Left hindlimb (tissue), 1 donor: ENCODE measurements at regions not wholly inside any gene's neighbourhood (a gene's known extent, or its start where the extent isn't known, plus 50 kb on each side); places are given as distances from the start of the nearest gene placed in this dataset.
"Not testable (repeated sequence)": the region's sequence is repeated elsewhere in the genome, so short reads cannot be mapped to it uniquely, and the experiment has no call there.

Experiments
- DNase-seq: peaks from one replicate; pipeline ENCODE4 v3.0.0-alpha.2; 2018

DNA sequence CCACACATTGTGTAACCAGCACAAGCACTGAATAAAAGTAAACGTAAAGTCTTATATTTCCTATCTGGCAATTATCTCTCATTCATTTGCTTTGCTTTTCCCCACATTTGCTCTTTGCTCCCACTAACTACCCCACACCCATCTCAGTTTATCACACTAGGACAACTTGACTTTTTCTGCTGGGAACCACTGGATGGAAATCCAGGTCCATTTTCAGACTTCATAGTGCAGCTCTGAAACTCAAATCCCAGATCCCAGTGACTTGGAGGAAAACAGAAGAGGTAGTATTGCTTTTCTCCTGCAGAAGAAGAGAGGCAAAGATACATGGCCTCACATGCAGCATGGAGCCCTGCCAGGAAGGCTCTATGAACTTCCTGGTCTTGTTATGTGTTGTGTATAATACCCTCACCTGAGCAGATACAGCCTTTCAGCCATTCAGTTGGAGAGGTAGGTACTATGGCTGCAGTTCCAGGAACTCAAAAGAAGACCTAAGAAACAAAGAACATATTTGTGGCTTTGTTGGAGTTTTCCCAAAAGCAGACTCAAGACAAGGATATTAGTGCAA lies 90.0 kb upstream of the NIPBL start:
- no peak for DNase-seq

- DNase-seq = no peak
Observed at GRCh38 chr5:36787365-36788093, 89.0 kb upstream of the NIPBL start.

DNA sequence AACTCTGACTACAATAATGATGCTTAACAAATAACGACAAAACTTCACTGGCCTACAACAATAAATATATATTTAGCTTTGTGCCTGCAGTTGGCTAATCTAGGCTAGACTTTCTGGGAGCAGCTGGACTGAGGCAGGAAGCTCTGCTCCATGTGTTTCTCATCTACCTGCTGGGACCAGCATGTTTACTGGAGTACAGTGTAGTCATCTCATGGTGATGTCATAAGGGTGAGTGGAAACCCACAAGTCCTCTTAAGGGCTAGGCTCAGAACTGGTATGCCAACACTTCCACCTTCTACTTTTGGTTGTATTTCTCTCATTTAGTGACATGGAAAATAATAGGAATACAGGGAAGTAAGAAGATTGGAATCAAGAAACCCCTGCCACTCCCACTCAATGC lies 85.7 kb upstream of the NIPBL start:
- DNase-seq = no peak

- no peak for DNase-seq
Observed at GRCh38 chr5:36792560-36793180, 83.9 kb upstream of the NIPBL start.

DNA sequence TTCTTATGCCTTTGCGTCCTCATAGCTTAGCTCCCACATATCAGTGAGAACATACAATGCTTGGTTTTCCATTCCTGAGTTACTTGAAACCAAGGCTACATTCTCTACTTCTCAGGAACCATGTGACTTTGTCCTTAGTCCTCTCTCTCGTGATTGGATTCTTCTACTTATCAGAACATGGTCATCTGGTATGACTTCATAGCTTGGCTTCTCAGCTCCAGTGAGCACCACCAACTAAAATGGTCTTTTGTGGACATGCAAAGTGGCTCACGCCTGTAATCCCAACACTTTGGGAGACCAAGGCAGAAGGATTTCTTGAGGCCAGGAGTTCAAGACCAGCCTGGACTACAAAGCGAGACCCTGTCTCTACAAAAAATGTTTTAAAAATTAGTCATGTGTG lies 81.2 kb upstream of the NIPBL start:
- DNase-seq = no peak

DNA sequence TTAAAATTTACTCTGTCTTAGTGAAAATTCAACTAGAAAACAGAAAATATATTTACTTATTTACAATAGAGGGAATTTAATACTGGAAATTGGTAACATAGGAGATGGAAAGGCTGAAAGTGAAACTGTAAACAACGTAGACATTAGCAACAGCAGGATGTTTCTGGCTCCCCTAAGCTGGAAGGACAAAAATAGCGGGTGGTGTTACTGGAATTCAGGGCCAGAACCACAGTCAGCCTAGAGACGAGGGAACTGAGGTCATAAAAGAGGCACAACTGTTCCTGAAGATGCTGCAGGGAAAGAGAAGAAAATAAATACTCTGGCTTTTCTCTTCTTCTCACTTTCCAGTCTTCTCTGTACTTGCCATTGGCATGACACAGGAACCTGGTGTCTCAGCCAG lies 80.4 kb upstream of the NIPBL start:
- DNase-seq = no peak

- DNase-seq = no peak
Observed at GRCh38 chr5:36801523-36801922, 75.0 kb upstream of the NIPBL start.

DNA sequence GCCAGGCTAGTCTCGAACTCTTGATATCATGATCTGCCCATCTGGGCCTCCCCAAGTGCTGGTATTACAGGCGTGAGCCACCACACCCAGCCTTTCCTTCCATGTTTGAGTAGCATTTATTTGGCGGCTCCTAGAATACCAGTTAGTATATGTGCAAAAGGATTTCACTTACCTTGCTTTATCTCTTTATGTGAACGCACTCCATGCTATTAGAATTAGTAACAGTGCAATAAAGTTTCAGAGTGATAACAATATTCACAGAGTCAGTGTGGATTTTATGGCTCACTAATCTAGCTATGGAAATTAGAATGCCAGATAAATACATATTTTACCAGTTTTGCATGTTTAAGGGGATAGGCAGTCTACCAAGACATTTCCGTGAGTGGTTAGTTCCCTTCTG lies 74.4 kb upstream of the NIPBL start:
- DNase-seq = no peak

DNA sequence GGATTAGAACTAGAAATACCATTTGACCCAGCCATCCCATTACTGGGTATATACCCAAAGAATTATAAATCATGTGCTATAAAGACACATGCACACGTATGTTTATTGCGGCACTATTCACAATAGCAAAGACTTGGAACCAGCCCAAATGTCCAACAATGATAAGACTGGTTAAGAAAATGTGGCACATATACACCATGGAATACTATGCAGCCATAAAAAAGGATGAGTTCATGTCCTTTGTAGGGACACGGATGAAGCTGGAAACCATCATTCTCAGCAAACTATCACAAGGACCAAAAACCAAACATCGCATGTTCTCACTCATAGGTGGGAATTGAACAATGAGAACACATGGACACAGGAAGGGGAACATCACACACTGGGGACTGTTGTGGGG lies 63.3 kb upstream of the NIPBL start:
- not testable (repeated sequence) for DNase-seq

DNA sequence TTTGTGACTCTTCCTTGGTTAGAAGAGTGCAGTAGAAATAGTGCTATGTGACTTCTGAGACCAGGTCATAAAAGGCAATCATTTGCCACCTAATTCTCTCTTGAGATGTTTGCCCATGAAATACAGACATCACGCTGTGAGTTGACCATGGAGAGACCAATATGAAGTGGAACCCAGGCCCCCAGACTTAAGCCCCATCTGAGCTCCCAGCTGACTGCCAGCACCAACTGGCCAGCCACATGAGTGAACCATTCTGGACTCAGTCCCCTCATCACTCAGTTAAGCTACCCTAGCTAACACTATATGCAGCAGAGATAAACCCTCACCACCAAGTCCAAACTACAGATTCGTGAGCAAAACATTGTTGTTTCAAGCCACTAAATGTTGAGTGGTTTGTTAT lies 60.7 kb upstream of the NIPBL start:
- DNase-seq = no peak

DNA sequence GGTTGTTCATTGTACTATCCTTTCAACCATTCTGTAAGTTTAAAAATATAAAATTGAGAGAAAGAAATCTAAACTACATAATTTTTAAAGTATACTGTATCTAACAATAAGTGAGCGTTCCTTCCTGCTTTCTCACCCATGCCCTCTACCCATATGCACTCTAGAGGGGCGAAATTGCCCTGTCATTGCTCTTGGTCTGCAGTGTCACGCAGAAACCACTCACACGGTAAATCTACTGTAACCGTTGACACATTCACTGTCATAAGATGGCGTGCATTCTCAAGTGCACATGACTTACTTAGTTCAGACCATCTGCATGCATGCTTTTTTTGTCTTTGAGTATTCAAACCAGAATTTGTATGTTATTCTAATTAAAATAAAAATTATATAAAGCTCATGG lies 55.7 kb upstream of the NIPBL start:
- no peak for DNase-seq

DNA sequence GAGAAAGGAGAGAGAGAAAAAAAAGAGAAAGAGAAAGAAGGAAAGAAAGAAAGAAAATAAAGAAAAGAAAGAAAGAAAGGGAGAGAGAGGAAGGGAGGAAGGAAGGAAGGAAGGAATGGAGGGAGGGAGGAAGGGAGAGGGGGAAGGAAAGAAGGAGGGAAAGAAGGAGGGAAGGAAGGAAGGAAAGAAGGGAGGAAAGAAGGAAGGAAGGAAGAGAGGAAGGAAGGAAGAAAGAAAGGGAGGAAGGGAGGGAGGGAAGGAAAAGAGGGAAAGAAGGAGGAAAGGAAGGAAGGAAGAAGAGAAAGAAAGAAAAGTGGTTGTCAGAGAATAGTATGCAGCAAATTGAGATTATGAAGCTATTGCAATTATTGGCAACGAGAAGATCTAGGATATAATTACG lies 49.9 kb upstream of the NIPBL start:
- DNase-seq = no peak
